ENCODE measurements at regions not wholly inside any gene's neighbourhood (a gene's known extent, or its start where the extent isn't known, plus 50 kb on each side); places are given as distances from the start of the nearest gene placed in this dataset.

- TF ChIP-seq CTCF (IDR thresholded peaks at IDR 0.05; ENCODE audit: insufficient read depth, low read length, poor library complexity, severe bottlenecking) (no peak), EZH2phosphoT487 (conservative IDR thresholded peaks at IDR 0.05; ENCODE audit: low read length) (no peak)
These were observed 179.7 kb upstream of the FBXL17 start for GRCh38 chr5:108561416-108562204.

Data from SU-DHL-6 (cell line).